Nucleus accumbens (tissue), 56 donors: ENCODE measurements at regions not wholly inside any gene's neighbourhood (a gene's known extent, or its start where the extent isn't known, plus 50 kb on each side); places are given as distances from the start of the nearest gene placed in this dataset.

Source experiments
- DNase-seq, 56 donors: peaks; one replicate each; lab custom pipeline; 2025; lab: John Stamatoyannopoulos, UW

DNA sequence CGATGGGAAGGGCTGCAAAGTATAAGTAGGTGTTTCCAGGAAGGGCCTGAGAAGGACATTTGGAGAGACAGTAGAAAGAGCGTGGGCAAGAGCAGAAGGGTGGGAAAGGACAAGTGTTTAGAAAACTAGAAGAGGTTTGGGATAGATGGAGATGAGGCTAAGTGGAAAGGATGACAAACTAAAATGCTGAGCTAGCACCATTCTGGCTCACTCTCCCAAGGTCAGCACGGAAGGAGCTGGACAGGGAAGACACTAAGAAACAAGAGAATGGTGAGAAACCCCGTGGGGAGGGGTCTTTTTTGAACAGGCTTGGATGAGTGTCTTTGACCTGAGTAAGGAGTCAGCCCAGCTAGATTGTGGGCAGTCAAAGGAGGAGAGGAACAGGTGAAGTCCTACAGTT, 286.0 kb downstream of the CDK5RAP2 start:
- DNase-seq = no peak

DNA sequence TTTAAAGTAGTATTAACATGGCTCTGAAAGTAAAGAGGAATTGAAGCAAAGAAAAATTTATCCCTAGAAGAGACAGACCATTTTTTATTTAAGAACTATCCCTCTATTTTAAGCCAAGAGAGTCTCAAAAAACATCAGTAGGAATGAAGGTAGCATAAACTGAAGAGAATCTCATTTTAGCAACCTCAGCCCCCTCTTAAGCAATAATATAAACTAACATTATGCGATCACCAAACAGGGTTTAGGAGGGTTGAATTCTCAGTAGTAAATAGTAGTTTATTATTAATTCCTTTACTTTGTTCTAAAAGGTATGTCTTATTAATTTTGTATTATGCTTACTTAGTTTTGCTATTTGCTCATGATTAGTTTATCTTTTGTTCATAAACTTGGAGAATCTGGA, 287.4 kb downstream of the CDK5RAP2 start:
- no peak for DNase-seq

DNA sequence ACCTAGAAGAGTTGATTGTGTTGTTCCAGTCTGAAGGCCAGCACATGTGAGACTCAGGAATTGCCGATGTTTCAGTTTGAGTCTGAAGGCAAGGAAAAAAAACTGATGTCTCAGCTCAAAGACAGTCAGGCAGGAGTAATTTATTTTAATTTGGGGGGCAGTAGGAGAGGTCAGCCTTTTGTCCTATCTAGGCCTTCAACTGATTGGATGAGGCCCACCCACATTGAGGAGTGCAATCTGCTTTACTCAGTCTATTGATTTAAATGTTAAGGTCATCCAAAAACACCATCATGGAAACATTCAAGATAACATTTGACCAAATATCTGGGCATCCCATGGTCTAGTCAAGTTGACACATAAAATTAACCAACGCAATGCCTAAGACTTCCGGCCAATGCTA, 288.9 kb downstream of the CDK5RAP2 start:
- DNase-seq = no peak

DNA sequence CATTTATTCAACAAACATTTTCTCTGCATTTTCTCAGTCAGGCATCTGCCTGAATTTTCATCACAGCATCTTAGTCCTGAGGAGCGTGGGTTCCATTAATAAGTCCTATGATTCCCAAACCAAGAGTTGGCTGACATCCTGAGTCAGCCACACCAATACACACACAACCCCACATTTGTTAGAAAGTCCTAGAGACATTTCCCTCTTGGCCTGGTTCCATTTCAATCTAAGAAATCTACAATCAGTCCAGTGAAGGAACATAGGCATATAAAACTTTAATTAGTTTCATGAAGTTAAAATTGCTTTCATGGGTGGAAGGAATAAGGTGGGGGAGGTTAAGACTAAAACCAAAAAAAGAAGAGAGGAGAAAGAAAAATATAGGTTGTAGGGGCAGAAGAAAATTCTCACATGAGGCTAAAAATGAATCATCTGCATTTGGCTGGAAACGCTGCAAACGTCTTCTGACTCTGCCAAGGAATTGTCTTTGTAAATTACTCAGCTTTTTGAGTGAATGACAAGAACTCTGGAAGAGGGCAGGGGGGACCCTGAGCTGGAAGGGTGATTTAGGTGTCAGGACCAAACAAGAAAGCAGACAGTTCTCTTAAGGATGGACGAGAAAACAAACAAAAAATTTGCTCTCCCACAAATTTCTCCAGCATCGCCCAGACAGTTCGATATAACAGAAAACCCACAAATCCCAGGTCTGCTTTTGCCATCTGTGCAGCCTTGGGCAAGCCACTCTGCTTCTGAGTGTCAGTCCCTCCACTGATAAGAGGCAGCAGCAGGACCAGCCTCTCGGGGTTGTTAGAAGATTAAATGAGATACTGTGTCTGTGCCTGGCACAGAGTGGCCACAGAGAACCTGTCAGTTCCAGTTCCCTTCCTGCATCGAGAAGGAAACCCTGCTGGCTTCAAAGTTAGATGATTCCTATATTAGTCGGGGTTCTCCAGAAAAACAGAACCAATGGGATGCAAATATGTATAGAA, 289.7 kb downstream of the CDK5RAP2 start:
- no peak for DNase-seq

DNA sequence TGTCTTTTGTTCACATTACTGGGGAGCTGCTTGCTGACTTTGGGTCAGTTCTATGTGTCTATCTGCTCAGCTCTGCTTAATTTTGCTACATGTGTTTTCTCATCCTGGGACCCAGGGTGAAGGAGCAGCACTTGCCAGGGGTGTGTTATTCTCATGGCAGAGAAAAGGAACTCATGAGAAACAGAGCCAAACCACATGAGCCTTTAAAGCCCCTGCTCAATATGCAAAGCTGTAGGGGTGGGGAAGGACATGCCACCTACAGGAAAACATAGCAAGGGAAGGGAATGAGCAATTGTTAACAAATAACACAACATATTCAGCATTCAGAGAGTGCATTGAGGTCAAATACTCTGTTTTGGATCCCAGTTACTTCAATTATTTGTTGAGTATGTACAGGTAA, 290.9 kb downstream of the CDK5RAP2 start:
- DNase-seq = no peak

DNA sequence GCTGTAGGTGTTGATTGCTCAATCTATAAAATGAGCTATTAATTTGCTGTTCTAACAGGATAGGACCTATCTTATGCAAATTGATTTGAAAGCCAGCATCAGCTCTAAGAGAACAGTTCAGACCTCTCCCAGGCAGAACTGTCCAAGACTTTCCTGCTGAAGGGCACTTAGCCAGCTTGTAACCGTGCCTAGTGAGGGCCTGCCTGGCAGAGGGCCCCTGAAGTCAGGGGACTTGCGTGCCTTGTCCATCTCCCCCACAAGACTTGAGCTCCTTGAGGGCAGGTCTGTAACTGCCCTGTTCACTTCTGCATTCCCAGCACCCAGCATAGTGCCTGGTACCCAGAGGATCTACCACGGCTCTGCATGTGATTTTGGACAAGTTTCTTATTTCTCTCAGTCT, 293.4 kb downstream of the CDK5RAP2 start:
- no peak for DNase-seq

DNA sequence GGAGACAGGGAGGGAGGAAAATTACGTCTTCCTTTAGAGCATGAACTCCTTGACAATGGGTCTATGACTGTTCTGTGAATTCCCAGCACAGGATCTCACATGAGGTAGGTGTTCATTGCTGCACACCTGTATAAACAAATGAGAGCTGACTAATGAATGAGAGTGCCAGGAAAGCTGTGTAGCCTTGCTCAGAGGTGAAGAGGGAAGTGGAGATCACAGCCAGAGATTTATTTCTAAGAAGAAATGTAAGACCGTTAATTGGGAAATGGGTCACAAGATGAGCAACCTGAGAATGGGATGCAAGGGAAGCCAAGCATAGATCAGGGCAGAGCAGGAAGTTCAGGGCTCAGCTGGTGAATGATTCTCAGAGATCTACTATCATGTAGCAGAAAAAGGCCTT, 295.1 kb downstream of the CDK5RAP2 start:
- no peak for DNase-seq

DNA sequence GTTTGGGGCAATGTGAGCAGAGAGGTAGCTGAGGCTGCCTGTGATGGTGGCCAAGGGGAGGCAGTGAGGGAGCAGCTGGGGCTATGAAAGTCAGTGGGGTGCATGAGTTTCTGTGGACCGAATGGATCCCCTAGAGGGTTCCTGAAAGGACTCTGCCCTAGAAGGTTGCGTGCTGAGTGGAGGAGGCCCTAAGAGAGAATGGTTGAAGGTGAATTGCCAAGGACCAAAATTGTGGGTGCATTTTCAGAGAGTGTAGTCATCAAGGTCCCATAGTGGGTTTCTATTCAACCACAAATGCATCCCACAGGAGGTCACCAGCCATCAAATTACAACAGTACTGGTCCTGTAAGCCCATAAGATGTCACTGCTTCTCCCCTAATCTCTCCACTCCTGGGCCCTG, 298.3 kb downstream of the CDK5RAP2 start:
- no peak for DNase-seq

DNA sequence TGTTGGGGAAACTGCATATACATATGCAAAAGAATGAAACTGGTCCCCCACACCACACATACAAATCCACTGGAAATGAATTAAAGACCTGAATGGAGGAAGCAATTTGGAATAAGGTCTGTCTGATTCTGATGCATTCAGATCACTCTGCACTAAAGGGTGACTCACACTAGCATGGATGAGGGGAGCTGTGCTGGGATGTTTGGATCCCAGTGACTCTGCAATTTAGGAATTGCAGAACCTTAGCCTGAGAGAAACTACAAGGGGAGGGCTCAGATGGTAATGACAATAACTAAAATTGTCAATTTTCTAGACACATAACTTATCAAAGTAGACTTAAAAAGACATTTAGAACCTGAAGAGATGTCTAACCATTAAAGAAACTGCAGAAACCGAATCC, 312.0 kb downstream of the CDK5RAP2 start:
- DNase-seq = peak in 14 of 56 donors; percentile 1 to 49 (median 16)

DNA sequence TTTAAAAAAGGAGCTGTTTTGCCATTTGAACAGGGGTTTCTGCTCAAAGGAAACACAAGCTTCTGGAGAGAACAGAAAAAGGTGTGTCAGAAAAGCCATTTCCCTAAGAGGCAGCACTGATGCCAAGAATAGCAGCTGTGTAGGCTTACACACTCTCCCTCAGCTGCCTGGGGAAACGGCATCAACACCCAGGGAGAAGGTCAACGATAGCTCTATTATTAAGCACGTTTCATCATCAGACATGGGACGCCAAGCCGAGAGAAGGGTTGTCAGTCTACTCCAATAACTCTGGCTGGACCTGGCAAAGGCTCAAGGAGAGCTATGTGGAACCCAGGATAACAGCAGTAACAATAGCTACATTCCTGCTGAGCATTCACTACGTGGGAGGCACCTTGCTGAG, 314.2 kb downstream of the CDK5RAP2 start:
- DNase-seq = peak in 23 of 56 donors; percentile 1 to 38 (median 21)

DNA sequence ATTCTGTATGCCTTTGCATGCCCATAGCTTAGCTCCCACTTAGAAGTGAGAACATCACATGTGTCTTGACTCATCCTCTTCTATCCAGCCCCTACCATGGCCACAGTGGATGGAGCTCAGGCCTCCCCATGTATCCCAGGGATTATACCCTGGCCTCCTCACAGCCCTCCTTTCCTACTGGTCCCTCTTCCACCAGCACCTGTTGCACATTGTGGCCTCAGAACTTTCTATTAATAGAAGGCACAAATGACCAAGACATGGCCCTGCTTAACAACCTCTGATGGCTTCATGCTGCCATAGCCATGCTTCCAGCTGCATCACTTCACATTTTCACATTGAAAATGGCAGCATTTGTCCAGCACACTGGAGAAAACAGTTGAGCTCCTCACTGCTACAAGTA, 315.4 kb downstream of the CDK5RAP2 start:
- DNase-seq = no peak

DNA sequence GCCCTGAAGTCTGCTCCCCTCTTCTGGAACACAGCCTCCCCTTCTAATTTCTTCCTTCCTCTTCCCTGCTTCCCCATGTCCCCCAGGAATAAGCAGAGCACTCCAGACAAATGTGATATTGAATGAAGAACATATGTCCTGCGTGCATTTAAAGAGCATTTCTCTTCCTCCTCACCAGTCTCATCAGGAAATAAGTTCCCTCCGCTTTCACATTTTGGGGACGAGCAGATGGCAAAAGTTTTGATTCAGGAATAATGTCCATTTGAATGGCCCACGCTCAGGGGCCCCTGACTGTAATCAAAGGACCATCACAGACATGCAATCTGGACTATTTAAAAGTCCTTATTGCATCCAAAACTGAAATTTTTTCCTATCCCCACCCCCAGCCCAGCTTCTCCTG, 316.1 kb downstream of the CDK5RAP2 start:
- no peak for DNase-seq

DNA sequence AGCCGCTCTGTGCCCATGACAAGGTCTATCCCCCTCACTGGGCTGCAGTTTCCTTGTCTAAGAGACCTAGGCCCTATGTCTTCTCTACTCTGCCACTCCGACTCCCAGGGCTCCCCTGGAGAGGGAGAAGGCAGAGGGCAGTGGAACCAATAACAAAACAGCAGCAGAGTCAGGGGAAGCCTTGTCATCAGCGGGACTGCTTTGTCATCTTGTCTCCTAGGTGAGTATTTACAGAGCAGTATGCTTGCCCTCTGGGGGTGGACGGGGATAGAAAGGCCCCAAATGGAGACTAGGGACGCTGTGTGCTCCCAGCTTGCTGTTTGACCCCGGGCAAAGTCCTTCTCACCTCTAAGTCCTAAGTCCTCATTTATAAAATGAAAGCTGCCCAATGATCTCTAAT, 318.5 kb downstream of the CDK5RAP2 start:
- DNase-seq = no peak

DNA sequence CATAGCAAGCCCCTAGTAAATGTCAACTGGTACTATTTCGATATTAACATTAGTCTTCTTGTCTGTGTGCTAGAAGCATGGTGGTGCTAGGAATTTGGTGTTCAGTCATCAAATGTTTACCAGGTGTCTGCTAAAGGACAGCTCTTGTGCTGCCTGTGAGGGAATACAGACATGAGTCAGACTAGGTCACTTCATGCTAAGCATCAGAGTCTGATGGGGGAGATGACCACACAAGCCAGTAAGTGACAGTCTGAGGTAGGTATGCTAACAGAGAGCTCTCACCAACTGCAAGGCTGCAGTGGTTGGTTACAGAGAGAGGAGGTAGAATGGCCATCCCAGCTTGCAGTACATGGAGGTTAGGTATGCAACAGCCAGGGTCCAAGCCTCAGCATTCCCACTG, 320.9 kb downstream of the CDK5RAP2 start:
- no peak for DNase-seq

DNA sequence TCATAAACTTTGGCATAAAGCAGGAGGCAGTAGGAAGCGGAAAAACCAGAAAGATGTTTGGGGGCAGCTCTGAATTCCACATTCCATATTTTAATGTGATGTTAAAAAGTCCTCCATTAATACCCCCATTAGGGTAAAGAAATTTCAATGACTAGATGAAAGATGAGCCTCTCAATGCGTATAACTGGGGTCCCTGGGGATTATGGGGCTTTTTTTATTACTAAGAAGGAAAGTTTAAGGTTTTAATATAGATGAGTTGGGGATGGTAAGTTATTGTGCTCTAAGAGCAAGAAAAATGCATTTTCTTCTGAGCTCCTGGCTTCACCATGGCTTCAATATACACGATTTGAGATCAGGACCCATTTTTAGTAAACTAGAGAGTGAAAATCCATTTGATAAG, 321.9 kb downstream of the CDK5RAP2 start:
- no peak for DNase-seq

DNA sequence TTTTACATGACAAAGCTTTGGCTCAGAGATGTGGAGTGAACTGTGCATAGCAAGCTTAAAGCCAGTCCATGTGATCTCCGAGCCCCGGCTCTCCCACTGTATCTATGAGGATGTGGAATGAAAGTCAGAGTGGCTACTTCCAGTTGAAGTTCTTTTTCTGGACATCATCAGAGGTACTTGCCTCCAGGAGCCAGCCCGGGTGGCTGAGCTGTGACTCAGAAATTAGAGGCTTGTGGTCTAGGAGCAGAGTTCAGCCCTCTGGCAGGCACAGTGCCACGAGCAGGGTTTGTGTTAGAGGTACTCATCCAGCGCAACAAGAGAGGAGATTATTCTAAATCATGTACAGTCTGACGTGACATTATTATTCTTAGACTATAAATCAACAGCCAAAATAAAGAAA, 322.5 kb downstream of the CDK5RAP2 start:
- no peak for DNase-seq

DNA sequence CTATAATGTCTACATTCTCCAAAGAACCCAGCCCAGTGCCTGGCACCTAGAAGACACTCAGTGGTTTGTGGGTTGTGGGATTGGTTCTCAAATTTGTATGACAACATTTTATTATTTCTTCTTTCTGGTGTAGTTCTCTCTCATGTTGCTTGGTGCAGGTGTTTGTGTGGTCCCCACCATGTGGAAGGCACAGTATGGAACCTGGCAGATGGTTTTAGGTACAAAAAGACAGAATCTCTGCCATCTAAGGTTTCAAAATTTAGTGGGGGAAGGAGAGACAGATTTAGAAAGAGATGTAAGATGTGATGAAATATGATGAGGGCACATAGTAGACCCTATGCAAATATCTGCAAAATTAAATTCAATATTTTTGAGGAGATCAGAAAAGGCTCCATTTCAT, 323.8 kb downstream of the CDK5RAP2 start:
- no peak for DNase-seq

DNA sequence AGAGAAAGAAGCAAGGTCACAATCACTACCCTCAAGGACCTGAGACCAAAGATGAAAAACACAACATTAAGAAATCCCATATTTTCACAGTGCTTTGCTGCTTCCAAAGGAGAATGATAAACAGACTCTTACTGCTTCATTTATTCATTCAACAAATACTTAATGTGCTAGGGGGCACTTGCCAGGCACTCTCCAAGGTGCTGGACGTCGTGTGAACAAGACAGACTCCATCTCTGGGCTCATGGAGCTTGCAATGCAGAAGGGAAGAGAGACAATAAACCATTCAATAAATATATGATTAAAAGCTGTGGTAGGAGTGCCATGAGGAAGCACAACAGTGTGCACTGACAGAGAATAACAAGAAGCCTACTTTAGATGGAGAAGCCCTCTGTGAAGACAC, 327.7 kb downstream of the CDK5RAP2 start:
- DNase-seq = no peak

DNA sequence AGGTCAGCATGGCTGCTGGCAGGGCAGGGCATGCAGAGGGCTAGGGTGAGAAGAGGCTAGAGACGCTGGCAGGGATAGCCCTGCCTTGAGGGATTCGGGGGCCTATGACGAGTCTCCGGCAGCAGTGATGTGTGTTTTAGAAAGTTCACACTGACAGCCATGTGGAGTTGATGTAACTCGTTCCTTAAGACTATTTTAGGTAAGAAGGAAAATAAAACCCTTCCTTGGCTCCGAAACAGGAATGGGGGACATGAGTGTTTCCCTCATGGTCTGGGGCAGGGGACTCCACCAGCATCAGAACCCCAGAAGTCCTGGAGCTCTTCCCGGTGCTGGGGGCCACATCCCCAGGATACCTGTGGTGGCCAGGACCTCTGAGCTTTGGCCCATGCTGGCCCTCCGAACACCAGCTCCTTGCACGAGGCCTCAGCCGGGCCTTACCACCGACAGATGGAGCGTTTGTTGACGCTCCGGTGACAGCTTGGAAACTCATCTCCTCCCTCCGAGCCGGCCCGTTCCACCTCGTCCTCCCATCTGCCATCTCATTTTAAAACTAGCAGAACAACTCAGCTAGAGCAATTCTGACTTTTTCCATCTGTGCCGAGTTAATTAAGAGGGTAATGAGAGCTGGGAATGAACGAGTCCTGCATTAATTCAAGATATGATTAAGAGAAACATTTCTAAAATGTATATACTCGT, 337.7 kb downstream of the CDK5RAP2 start:
- DNase-seq = no peak

DNA sequence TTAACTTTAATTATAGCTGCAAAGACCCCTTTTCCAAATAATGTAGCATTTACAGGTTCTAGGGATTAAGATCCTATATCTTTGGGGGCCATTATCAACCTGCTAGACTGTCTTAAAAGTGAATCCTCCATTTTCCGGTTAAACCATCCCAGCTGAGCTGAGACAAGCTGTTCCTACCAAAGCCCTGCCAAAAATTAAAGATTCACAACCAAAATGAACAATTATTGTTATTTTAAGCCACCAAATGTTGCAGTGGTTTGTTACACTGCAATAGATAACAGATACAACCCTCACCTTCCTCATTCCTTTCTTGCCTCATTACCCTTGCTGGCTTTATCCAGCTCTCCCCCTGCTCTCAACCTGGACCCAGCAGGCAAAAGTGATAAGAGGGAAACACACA, 343.4 kb downstream of the CDK5RAP2 start:
- no peak for DNase-seq

DNA sequence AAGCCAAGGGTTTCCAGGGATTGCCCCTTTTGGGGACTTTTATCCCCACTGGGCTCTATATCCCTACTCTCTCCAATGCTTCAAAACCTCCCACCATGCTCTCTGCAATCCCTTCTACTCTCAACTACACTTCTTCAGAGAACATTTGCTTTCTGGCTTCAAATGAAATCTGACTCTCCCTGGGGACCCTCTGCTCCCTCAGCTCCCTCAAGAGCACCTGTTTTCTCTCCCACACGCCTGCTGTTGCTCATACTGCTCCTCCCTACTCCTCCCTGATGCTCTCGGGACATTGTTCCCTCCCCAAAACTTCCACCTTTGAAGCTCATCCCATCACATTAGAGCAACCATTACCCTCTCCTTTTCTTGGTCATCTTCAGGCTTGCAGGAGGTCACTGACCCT, 344.9 kb downstream of the CDK5RAP2 start:
- DNase-seq = no peak

DNA sequence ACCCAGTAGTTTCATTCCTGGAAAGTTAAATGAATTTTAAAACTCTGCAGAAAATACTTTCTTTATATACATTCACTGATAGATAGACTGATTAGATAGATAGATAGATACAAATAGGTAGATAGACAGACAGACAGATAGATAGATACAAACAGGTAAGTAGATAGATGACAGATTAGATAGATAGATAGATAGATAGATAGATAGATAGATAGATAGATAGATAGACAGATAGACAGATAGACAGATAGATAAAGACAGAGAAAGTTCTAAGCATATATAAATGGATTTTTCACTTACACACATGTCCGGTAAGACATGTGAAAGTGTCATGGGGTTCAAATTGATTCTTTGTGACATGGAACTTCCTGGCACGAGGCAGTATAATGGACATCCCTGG, 349.7 kb downstream of the CDK5RAP2 start:
- no peak for DNase-seq
